ENCODE measurements at regions not wholly inside any gene's neighbourhood (a gene's known extent, or its start where the extent isn't known, plus 50 kb on each side); places are given as distances from the start of the nearest gene placed in this dataset.

- H3K27ac Mint-ChIP-seq = no peak overlapping the region
These were observed 50.2 kb upstream of the CCND2 start for GRCh38 chr12:4223273-4223845.

GRCh38 chr12:4221258-4221620, 52.3 kb upstream of the CCND2 start:
- H3K27ac Mint-ChIP-seq = no peak overlapping the region
- H3K36me3 Mint-ChIP-seq (ENCODE audit: low read depth) = peaks cover 1% of the 10 kb centered on the region
- peaks cover 30% of the 10 kb centered on the region for H3K4me1 Mint-ChIP-seq
- intact Hi-C loops (cut with micrococcal nuclease) = no loop called here
- no peak overlapping the region for H3K4me3 Mint-ChIP-seq
- no peaks in the 10 kb centered on the region for H3K27me3 Mint-ChIP-seq
- H3K9me3 Mint-ChIP-seq = peaks cover 3% of the 10 kb centered on the region
- no peak for DNase-seq

More at GRCh38 chr12:4223273-4223845, 50.2 kb upstream of the CCND2 start:
- Mint-ChIP-seq H3K4me3 (no peak overlapping the region), H3K27me3 (no peaks in the 10 kb centered on the region), H3K4me1 (peaks cover 19% of the 10 kb centered on the region), H3K36me3 (ENCODE audit: low read depth) (peaks cover 1% of the 10 kb centered on the region), H3K9me3 (peaks cover 3% of the 10 kb centered on the region)
- DNase-seq = no peak
- intact Hi-C loops (cut with micrococcal nuclease) = no loop called here

DNA sequence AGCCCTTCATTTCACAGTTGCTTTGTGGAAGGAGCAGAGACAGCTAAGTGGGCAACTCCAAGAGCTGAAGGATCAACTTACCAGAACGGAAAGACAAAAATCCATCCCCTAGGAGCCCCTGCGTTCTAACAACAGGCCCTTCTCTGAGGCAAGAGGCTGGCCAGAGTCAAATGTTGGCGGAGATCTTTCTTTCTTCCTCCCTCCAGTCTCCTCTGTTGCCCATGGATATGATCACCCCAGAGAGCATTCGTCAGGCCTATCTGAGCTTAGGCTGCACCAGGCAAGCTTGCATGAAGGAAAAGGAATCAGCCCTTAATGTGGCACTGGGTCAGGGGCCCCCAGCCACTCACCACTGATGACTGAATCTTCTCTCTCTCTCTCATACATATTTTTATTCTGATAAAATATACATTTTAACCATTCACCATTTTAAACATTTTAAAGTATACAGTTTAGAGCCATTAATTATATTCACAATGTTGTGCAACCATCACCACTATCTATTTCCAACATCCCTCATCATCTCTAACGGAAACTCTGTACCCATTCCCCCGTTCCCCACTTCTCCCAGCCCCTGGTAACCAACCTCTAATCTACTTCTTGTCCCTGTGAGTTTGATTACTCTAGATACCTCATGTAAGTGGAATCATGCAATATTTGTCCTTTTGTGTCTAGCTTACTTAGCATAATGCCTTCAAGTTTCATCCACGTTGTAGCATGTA, 52.9 kb upstream of the CCND2 start:
- Mint-ChIP-seq H3K27ac (no peak overlapping the region), H3K4me1 (peaks cover 36% of the 10 kb centered on the region), H3K27me3 (no peaks in the 10 kb centered on the region), H3K36me3 (ENCODE audit: low read depth) (peaks cover 1% of the 10 kb centered on the region), H3K9me3 (peaks cover 3% of the 10 kb centered on the region), H3K4me3 (no peak overlapping the region)
- intact Hi-C loops (cut with micrococcal nuclease) = no loop called here
- no peak for DNase-seq

GRCh38 chr12:4217091-4217490, 56.5 kb upstream of the CCND2 start:
- DNase-seq = no peak
- H3K27me3 Mint-ChIP-seq = no peaks in the 10 kb centered on the region
- H3K4me3 Mint-ChIP-seq = no peak overlapping the region
- H3K36me3 Mint-ChIP-seq (ENCODE audit: low read depth) = peaks cover 1% of the 10 kb centered on the region
- intact Hi-C loops (cut with micrococcal nuclease) = loop anchor here (5.0 kb wide), 2 partner anchors 40 to 100 kb away; no protein-coding TSS in a partner anchor
- H3K9me3 Mint-ChIP-seq = peaks cover 12% of the 10 kb centered on the region
- peaks cover 43% of the 10 kb centered on the region for H3K4me1 Mint-ChIP-seq
- no peak overlapping the region for H3K27ac Mint-ChIP-seq

- Mint-ChIP-seq H3K27me3 (peaks cover 1% of the 10 kb centered on the region), H3K4me1 (peaks cover 46% of the 10 kb centered on the region), H3K27ac (peak overlapping the region; percentile 26), H3K4me3 (peak overlapping the region; percentile 72), H3K9me3 (peaks cover 13% of the 10 kb centered on the region), H3K36me3 (ENCODE audit: low read depth) (peaks cover 1% of the 10 kb centered on the region)
- intact Hi-C loops (cut with micrococcal nuclease) = loop anchor here (5.0 kb wide), 2 partner anchors 39 to 99 kb away; no protein-coding TSS in a partner anchor
- no peak for DNase-seq
These were observed 57.2 kb upstream of the CCND2 start for GRCh38 chr12:4216187-4216927.

DNA sequence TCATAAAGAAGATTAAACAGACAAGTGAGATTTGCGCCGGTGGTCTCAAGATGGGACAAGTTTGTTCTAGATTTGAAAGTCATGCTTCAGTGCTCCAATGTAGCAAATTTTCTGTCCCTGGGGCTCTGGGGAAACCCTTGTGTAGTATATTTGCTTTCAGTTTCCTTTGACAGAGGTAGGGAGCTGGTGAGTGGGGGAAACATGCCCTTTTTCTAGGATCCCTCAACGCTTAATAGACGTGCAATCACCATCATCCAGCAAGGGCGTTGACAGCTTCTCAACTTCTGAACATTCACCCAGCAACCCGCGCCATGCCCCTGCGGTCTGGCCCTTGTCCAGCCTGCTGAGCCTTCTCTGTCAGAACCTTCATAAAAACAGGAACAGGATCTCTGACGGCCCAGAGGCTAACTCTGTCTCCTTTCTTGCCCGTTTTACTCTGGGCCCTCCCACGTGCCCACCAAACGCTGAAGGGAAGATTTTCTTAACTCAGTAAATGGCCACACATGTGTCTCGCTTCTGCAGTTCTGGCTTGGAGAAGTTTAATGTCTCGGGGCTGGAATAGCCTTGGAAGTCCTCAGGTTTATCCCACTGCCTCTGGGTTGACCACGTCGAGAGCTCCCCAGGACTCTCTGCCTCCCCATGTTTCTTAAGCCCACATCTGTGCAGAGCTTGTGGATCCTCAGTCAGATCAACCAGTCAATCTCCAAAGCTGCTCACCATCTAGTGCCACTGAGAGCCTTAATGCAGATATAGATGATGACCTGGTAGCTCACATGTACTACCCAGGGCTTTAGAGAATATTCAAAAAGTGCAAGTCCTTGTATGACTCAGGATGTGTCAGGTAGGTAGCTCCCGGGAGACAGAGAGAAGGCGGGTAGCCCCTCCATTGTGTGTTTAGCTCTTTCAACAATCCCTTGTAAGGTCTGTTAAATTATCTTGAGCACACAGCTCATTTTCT, 58.1 kb upstream of the CCND2 start:
- H3K4me3 Mint-ChIP-seq = peak overlapping the region; percentile 72
- H3K36me3 Mint-ChIP-seq (ENCODE audit: low read depth) = peaks cover 1% of the 10 kb centered on the region
- intact Hi-C loops (cut with micrococcal nuclease) = loop anchor here (1.0 to 5.0 kb wide), 4 partner anchors 38 to 98 kb away; no protein-coding TSS in a partner anchor
- H3K27me3 Mint-ChIP-seq = peaks cover 2% of the 10 kb centered on the region
- peaks cover 13% of the 10 kb centered on the region for H3K9me3 Mint-ChIP-seq
- peak; percentile 81 for DNase-seq
- H3K27ac Mint-ChIP-seq = peak overlapping the region; percentile 82
- peaks cover 46% of the 10 kb centered on the region for H3K4me1 Mint-ChIP-seq

DNA sequence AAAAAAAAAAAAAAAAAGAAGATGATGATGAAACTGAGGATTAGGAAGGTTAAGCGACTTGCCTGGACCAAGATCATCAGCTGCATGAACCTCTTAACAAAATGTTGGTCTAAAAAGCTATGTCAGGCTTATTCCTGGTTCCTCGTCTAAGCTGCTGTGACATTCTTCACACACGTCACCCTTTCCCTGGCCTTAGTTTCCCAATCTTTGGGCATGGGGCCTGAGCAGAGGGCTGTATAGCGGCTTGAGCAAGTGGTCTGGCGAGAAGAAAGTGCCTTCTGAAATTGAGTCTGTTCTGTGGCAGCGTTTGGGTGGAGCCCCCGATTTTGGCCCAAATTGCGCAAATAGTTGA, 58.7 kb upstream of the CCND2 start:
- peak overlapping the region; percentile 82 for H3K27ac Mint-ChIP-seq
- H3K36me3 Mint-ChIP-seq (ENCODE audit: low read depth) = peaks cover 1% of the 10 kb centered on the region

GRCh38 chr12:4213471-4213870, 60.1 kb upstream of the CCND2 start:
- no peaks in the 10 kb centered on the region for H3K36me3 Mint-ChIP-seq (ENCODE audit: low read depth)
- H3K9me3 Mint-ChIP-seq = peaks cover 13% of the 10 kb centered on the region
- H3K4me1 Mint-ChIP-seq = peaks cover 41% of the 10 kb centered on the region
- no peak overlapping the region for H3K4me3 Mint-ChIP-seq
- intact Hi-C loops (cut with micrococcal nuclease) = no loop called here
- H3K27me3 Mint-ChIP-seq = peaks cover 4% of the 10 kb centered on the region
- H3K27ac Mint-ChIP-seq = no peak overlapping the region
- no peak for DNase-seq

More for the DNA sequence above, 58.7 kb upstream of the CCND2 start:
- H3K4me1 Mint-ChIP-seq = peaks cover 46% of the 10 kb centered on the region
- DNase-seq = no peak
- peak overlapping the region; percentile 72 for H3K4me3 Mint-ChIP-seq
- H3K9me3 Mint-ChIP-seq = peaks cover 13% of the 10 kb centered on the region
- intact Hi-C loops (cut with micrococcal nuclease) = loop anchor here (1.0 to 5.0 kb wide), 4 partner anchors 38 to 98 kb away; no protein-coding TSS in a partner anchor
- peaks cover 2% of the 10 kb centered on the region for H3K27me3 Mint-ChIP-seq

GRCh38 chr12:4212845-4213244, 60.7 kb upstream of the CCND2 start:
- H3K36me3 Mint-ChIP-seq (ENCODE audit: low read depth) = no peaks in the 10 kb centered on the region
- peaks cover 4% of the 10 kb centered on the region for H3K27me3 Mint-ChIP-seq
- intact Hi-C loops (cut with micrococcal nuclease) = no loop called here
- H3K27ac Mint-ChIP-seq = no peak overlapping the region
- no peak overlapping the region for H3K4me3 Mint-ChIP-seq
- H3K9me3 Mint-ChIP-seq = peaks cover 13% of the 10 kb centered on the region
- H3K4me1 Mint-ChIP-seq = peaks cover 36% of the 10 kb centered on the region
- DNase-seq = no peak

GRCh38 chr12:4211372-4211771, 62.2 kb upstream of the CCND2 start:
- DNase-seq = no peak
- intact Hi-C loops (cut with micrococcal nuclease) = no loop called here
- Mint-ChIP-seq H3K27ac (no peak overlapping the region), H3K36me3 (ENCODE audit: low read depth) (no peaks in the 10 kb centered on the region), H3K4me1 (peaks cover 28% of the 10 kb centered on the region), H3K27me3 (peaks cover 4% of the 10 kb centered on the region), H3K4me3 (no peak overlapping the region), H3K9me3 (peaks cover 13% of the 10 kb centered on the region)

- Mint-ChIP-seq H3K4me3 (no peak overlapping the region), H3K36me3 (ENCODE audit: low read depth) (no peaks in the 10 kb centered on the region), H3K9me3 (peaks cover 13% of the 10 kb centered on the region), H3K4me1 (peaks cover 16% of the 10 kb centered on the region), H3K27me3 (peaks cover 4% of the 10 kb centered on the region), H3K27ac (no peak overlapping the region)
- intact Hi-C loops (cut with micrococcal nuclease) = no loop called here
- no peak for DNase-seq
These were observed 63.4 kb upstream of the CCND2 start for GRCh38 chr12:4210183-4210582.

- peaks cover 4% of the 10 kb centered on the region for H3K4me1 Mint-ChIP-seq
- peaks cover 9% of the 10 kb centered on the region for H3K27me3 Mint-ChIP-seq
- H3K27ac Mint-ChIP-seq = no peak overlapping the region
- no peak overlapping the region for H3K4me3 Mint-ChIP-seq
- no peaks in the 10 kb centered on the region for H3K9me3 Mint-ChIP-seq
- H3K36me3 Mint-ChIP-seq (ENCODE audit: low read depth) = no peaks in the 10 kb centered on the region
- intact Hi-C loops (cut with micrococcal nuclease) = no loop called here
- DNase-seq = no peak
These were observed 67.1 kb upstream of the CCND2 start for GRCh38 chr12:4206470-4206869.

DNA sequence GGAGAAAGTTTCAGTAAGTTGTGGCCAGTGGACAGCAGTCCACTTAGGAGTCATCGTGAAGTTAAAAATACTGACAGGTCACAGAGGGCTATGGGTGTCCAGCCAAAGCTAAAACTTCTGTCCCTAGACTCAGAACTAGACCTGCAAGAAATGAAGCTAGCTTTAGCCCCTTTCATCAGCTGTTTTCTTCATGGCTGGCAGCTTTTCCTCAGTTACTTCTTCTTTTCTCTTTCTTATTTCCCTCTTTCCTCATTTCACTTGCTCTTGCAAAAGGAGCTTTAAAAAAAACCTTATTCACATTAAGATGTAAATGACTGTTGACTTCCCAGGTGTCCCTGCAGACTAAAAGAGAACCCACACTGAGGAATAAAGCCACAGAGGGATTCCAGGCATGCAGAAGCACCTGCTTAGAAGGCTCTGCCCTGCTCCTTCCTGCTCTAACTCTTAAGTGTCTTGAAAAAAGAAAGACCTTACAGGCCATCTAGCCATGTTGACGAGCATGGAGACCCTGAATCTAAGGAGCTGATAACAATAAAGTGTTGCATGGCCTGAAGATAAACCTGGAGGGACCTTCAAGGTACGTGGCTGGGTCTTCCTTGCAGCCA, 69.7 kb upstream of the CCND2 start:
- intact Hi-C loops (cut with micrococcal nuclease) = no loop called here
- no peaks in the 10 kb centered on the region for H3K9me3 Mint-ChIP-seq
- H3K36me3 Mint-ChIP-seq (ENCODE audit: low read depth) = no peaks in the 10 kb centered on the region
- H3K27ac Mint-ChIP-seq = no peak overlapping the region
- H3K4me3 Mint-ChIP-seq = no peak overlapping the region
- H3K4me1 Mint-ChIP-seq = no peaks in the 10 kb centered on the region
- peaks cover 5% of the 10 kb centered on the region for H3K27me3 Mint-ChIP-seq
- DNase-seq = peak; percentile 42
